A549 (cell line): ENCODE measurements at regions not wholly inside any gene's neighbourhood (a gene's known extent, or its start where the extent isn't known, plus 50 kb on each side); places are given as distances from the start of the nearest gene placed in this dataset.

Experiments used
- CTCF ChIP-seq: fragments of >200 bp; sonication (Bioruptor Twin); formaldehyde crosslinking; IDR thresholded peaks from 3 replicates; pipeline ENCODE4 v1.5.1; 2016
- POLR2A ChIP-seq: IDR thresholded peaks from 2 replicates; pipeline ENCODE4 v1.6.1; 2012; ENCODE audit warnings: mild to moderate bottlenecking, low read length
- RFX5 ChIP-seq: fragments of 450-650 bp; IDR thresholded peaks from 2 replicates; pipeline ENCODE4 v1.7.1; 2014; ENCODE audit warnings: antibody characterized with exemption, mild to moderate bottlenecking, moderate library complexity
- SMC3 ChIP-seq: fragments of >200 bp; sonication (Bioruptor Twin); formaldehyde crosslinking; IDR thresholded peaks from 3 replicates; pipeline ENCODE4 v1.6.1; 2018; ENCODE audit warnings: inconsistent platforms
- TF ChIP-seq, protein P1 (sequence below): fragments of 200-600 bp; sonication (generic); IDR thresholded peaks from 2 replicates; pipeline ENCODE4 v1.6.1; 2016; ENCODE audit warnings: antibody characterized with exemption, mild to moderate bottlenecking, moderate library complexity

- TF ChIP-seq POLR2A (no peak), CTCF (0 out of 3 replicates have a peak, but pooled peaks have one; percentile 14), RFX5 (no peak), SMC3 (no peak)
- TF ChIP-seq, protein P1, sequence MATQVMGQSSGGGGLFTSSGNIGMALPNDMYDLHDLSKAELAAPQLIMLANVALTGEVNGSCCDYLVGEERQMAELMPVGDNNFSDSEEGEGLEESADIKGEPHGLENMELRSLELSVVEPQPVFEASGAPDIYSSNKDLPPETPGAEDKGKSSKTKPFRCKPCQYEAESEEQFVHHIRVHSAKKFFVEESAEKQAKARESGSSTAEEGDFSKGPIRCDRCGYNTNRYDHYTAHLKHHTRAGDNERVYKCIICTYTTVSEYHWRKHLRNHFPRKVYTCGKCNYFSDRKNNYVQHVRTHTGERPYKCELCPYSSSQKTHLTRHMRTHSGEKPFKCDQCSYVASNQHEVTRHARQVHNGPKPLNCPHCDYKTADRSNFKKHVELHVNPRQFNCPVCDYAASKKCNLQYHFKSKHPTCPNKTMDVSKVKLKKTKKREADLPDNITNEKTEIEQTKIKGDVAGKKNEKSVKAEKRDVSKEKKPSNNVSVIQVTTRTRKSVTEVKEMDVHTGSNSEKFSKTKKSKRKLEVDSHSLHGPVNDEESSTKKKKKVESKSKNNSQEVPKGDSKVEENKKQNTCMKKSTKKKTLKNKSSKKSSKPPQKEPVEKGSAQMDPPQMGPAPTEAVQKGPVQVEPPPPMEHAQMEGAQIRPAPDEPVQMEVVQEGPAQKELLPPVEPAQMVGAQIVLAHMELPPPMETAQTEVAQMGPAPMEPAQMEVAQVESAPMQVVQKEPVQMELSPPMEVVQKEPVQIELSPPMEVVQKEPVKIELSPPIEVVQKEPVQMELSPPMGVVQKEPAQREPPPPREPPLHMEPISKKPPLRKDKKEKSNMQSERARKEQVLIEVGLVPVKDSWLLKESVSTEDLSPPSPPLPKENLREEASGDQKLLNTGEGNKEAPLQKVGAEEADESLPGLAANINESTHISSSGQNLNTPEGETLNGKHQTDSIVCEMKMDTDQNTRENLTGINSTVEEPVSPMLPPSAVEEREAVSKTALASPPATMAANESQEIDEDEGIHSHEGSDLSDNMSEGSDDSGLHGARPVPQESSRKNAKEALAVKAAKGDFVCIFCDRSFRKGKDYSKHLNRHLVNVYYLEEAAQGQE = no peak
These were observed 180.0 kb downstream of the BRD1 start for GRCh38 chr22:49647627-49648026.
